RWPE1 (cell line): ENCODE measurements at regions not wholly inside any gene's neighbourhood (a gene's known extent, or its start where the extent isn't known, plus 50 kb on each side); places are given as distances from the start of the nearest gene placed in this dataset.
A peak's percentile ranks its signal among the peaks of the same experiment; 100 is the strongest.

Experiments
- CTCF ChIA-PET: fragments of 350-600 bp; sonication (Branson Sonifier 250); formaldehyde crosslinking; extraction: SDS; loops from one replicate; lab custom pipeline; 2021; lab: Yijun Ruan, JAX
- POLR2A ChIA-PET: fragments of 400-600 bp; formaldehyde crosslinking; extraction: SDS; loops from one replicate; lab custom pipeline; 2020; ENCODE audit warnings: antibody characterized with exemption; ENCODE audit not compliant: low non-redundant PET; lab: Yijun Ruan, JAX
- DNase-seq: peaks from one replicate; pipeline ENCODE4 v3.0.0; 2012; ENCODE audit warnings: low spot score
- H3K27ac ChIP-seq: fragments of 450-650 bp; 2 replicates; pipeline ENCODE4 v1.5.1; 2017
- CTCF ChIP-seq: fragments of 450-650 bp; conservative IDR thresholded peaks from 2 replicates; pipeline ENCODE4 v1.5.1; 2017; ENCODE audit warnings: low read depth, mild to moderate bottlenecking

GRCh38 chr12:115620816-115621215 is 656.7 kb downstream of the MED13L start:
- POLR2A ChIA-PET = no interaction called here
- H3K27ac ChIP-seq = no peak overlapping the region
- CTCF ChIA-PET = no interaction called here
- no peak for DNase-seq
- TF ChIP-seq CTCF = no peak

- DNase-seq = no peak
- POLR2A ChIA-PET = no interaction called here
- H3K27ac ChIP-seq = no peak overlapping the region
- CTCF ChIA-PET = no interaction called here
- no peak for TF ChIP-seq CTCF
Measured at GRCh38 chr12:115619889-115620288, 657.6 kb downstream of the MED13L start.

DNA sequence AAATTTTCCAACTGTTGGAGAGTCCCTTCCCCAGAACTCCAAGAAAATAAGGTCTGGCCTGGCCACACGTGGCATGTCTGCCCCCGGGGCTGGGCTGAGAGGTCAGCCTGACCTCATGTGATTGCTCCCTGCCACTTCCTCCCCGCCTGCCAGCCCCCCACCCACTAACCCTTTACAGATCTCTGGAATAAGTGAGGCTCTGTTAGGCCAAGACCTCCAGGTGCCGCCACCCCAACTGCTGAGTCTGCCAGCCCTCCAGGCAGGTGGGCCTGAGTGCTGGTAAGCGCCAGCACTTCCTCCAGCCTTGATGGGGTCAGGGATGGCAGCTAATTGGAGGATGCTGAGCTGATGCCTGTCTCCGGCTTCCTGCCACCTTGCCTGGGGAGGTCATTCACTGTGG is 658.4 kb downstream of the MED13L start:
- ChIA-PET POLR2A (no interaction called here), CTCF (no interaction called here)
- H3K27ac ChIP-seq = no peak overlapping the region
- TF ChIP-seq CTCF = no peak
- no peak for DNase-seq

DNA sequence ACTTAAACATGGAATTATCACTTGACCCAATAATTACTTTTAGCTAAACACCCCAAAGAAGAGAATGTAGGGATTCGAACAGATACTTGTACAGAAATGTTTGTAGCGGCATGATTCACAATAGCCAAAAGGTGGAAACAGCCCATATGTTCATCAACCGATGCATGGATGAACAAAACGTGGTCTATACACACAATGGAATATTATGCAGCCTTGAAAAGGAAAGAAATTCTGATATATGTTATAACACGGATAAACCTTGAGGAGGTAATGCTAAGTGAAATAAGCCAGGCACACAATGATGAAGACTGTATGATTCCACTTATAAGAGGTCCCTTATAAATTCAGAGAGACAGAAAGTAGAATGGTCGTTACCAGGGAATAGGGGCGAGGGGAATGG is 659.4 kb downstream of the MED13L start:
- H3K27ac ChIP-seq = no peak overlapping the region
- CTCF ChIA-PET = no interaction called here
- TF ChIP-seq CTCF = no peak
- DNase-seq = no peak
- POLR2A ChIA-PET = no interaction called here

DNA sequence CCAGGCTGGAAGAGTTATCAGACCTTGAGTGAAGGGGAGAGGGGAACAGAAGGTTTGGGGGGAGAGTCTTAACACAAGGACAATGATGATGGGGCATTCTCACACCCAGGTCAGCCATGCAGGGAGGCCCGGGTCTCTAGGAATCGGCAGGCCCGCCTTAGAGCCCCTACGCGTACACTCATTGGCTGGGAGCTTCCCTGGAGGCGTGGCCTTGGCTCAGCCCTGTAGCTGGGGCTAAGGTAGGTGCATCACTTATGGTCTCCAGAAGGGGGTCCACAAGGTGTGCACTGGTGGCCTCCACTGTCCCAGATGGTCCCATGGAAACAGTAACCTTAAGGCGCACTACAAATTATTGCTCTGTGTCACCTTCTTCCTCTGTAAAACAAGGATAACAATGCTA is 660.1 kb downstream of the MED13L start:
- CTCF ChIA-PET = interaction anchor here (0.7 kb wide), 1 partner anchor 52 kb away, joined by 3 read pairs; no protein-coding TSS in a partner anchor
- POLR2A ChIA-PET = no interaction called here
- TF ChIP-seq CTCF = no peak
- DNase-seq = no peak
- H3K27ac ChIP-seq = no peak overlapping the region

- H3K27ac ChIP-seq = peak overlapping the region; percentile 36
- no peak for DNase-seq
- CTCF ChIA-PET = interaction anchor here (0.6 kb wide), 1 partner anchor 927 kb away, joined by 3 read pairs; no protein-coding TSS in a partner anchor
- POLR2A ChIA-PET = no interaction called here
- no peak for TF ChIP-seq CTCF
Measured at GRCh38 chr12:115611477-115611876, 666.0 kb downstream of the MED13L start.

DNA sequence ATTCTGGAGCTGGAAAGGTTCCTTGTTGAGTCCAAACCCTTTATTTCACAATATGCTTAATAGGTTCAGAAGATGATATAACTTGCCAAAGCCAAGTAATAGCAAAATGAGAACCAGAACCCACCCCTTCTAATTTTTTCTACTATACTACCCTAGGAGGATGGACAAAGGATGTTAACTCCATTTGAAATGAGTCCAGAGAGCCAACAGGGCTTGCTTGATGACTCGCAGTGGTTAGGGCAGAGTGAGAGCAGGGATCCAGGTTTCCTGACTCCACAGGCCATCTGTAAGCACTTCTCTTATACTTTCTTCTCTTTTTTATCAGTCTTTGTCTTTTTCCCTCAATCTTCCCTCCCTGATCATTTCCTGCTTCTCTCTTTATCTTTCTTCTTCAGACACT is 668.1 kb downstream of the MED13L start:
- no peak for DNase-seq
- ChIA-PET POLR2A (no interaction called here), CTCF (no interaction called here)
- H3K27ac ChIP-seq = no peak overlapping the region
- TF ChIP-seq CTCF = no peak
